GM08714 (cell line): ENCODE measurements at regions not wholly inside any gene's neighbourhood (a gene's known extent, or its start where the extent isn't known, plus 50 kb on each side); places are given as distances from the start of the nearest gene placed in this dataset.
"Not testable (repeated sequence)": the region's sequence is repeated elsewhere in the genome, so short reads cannot be mapped to it uniquely, and the experiment has no call there.

Source experiments
- H3K4me3 ChIP-seq: fragments of 200-500 bp; sonication (Bioruptor generic); 2 replicates; pipeline ENCODE4 v1.5.1; 2014; ENCODE audit warnings: mild to moderate bottlenecking, low read length, inconsistent platforms
- ZNF274 ChIP-seq: IDR thresholded peaks from 2 replicates; pipeline ENCODE4 v1.6.1; 2012; ENCODE audit warnings: mild to moderate bottlenecking, low read depth, low read length

- TF ChIP-seq ZNF274, result no peak
- H3K4me3 ChIP-seq, result no peak overlapping the region
These were observed 765.2 kb downstream of the SLITRK1 start for GRCh38 chr13:83117046-83117445.

- H3K4me3 ChIP-seq, result not testable (repeated sequence)
These were observed 780.6 kb downstream of the SLITRK1 start for GRCh38 chr13:83101574-83102247.

DNA sequence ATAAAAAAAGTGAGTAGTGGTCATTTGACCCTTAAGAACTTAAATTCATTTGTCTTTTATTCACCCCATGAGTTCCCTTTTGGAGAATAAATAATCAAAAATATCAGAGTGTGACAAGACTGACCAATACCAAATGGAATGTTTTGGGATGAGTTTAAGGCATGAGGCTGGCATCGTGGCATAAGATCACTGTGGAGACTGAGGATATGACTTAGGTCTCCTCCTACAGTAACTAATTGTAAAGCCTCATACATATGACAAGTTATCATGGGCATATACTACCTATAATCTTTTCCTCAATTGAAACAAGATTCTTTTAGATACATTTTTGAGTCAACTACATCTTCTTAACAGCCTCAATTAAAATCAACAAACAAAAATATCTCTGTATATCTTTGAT is 782.0 kb downstream of the SLITRK1 start:
- no peak for TF ChIP-seq ZNF274
- H3K4me3 ChIP-seq, result no peak overlapping the region

DNA sequence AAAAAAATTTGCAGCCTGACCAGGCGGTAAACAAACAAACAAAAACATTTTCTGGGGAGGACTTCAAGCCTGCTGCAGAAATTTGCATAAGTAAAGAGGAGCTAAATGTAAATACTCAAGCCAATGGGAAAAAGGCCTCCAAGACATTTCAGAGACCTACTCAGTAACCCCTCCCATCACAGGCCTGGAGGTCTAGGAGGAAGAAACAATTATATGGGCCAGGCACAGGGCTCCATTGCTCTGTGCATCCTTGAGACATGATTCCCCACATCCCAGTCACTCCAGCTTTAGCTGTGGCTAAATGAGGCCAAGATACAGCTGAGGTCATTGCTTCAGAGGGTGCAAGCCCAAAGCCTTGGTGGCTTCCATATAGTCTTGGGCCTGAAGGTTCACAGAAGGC is 793.4 kb downstream of the SLITRK1 start:
- no peak overlapping the region for H3K4me3 ChIP-seq
- TF ChIP-seq ZNF274, result no peak

DNA sequence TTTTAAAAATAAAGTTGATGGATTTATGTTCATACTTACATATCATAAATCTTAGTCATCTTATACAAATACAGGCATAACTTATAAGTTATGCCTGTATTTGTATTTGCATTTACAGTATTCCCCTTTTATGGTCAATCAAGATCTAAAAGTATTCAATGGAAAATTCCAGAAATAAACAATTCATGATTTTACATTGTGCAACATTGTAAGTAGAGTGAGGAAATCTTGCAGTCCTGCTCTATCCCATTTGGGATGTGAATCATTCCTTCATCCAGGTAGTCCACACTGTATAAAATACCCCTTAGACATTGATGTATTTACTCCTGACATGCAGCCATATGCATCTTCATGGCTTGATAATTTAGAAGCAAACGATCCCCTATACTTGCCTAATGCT is 795.3 kb downstream of the SLITRK1 start:
- H3K4me3 ChIP-seq, result no peak overlapping the region
- no peak for TF ChIP-seq ZNF274

DNA sequence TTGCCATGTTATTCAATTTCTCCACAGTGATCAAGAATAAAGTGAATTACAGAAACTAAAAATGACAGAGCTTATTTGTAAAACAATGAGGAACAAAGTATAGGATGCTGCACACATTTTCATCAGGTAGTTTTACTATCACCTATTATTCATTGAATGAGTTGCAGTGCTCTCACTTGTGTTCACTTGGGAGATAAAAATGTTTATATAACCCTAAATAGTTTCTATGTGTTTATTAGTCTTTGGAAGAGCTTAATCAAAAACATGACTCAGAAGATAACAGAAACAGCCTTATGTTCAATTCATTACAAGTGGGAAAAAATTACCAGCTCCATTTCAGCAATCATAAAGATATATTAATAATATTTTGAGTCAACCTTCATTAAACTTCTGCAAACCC is 796.2 kb downstream of the SLITRK1 start:
- TF ChIP-seq ZNF274, result no peak
- H3K4me3 ChIP-seq, result no peak overlapping the region

GRCh38 chr13:83085186-83085900 is 796.9 kb downstream of the SLITRK1 start:
- no peak for TF ChIP-seq ZNF274
- no peak overlapping the region for H3K4me3 ChIP-seq

DNA sequence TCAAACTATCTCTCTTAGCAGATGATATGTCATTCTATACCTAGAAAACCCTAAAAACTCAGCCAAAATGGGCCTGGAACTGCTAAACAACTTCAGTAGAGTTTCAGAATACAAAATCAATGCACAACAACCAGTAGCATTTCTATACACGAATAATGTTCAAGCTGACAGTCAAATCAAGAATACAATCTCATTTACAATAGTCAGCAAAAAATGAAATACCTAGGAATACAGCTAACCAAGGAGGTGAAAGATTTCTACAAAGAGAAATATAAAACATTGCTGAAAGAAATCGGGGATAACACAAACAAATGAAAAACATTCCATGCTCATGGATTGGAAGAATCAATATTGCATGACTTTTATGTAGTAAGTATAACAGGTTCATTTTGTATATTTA is 804.8 kb downstream of the SLITRK1 start:
- H3K4me3 ChIP-seq, result no peak overlapping the region
- no peak for TF ChIP-seq ZNF274

GRCh38 chr13:83073930-83074329 is 808.3 kb downstream of the SLITRK1 start:
- not testable (repeated sequence) for H3K4me3 ChIP-seq

- no peak for TF ChIP-seq ZNF274
- no peak overlapping the region for H3K4me3 ChIP-seq
These were observed 817.2 kb downstream of the SLITRK1 start for GRCh38 chr13:83065108-83065507.

DNA sequence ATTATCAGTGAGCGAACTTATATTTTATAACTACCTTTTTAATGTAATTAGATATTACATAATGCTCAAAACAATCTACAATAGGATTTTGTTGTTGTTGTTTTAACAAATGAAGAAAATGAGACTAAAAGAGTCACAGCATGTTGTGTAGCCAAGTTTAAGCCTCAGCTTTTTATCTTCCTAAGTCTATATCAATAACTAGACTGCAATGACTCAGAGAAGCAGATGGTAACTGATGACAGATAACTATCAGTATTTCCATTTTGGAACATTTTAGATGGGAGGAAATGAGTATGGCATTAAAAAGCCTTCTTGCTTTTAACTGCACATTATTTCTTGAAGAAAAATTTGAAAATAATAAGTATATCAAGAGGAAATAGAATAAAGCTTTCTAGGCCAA is 825.2 kb downstream of the SLITRK1 start:
- no peak overlapping the region for H3K4me3 ChIP-seq
- no peak for TF ChIP-seq ZNF274

DNA sequence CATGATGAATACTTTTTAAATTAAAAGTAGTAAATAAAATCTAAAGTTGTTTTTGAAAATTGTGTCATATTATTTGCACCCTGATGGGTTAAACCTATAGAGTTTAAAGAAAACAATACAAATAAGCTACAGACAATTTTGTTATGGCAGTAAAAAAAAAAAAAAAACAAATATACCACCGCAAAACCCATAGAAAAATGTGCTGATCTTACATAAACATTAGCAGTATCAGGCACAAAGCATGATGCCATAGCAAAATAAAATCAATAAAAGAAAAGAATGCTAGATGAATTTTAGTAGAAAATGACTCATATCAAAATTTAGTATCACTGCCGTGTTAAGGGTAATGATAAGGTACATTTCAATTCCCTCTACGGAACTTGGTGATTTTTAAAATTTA is 826.0 kb downstream of the SLITRK1 start:
- TF ChIP-seq ZNF274, result no peak
- no peak overlapping the region for H3K4me3 ChIP-seq

DNA sequence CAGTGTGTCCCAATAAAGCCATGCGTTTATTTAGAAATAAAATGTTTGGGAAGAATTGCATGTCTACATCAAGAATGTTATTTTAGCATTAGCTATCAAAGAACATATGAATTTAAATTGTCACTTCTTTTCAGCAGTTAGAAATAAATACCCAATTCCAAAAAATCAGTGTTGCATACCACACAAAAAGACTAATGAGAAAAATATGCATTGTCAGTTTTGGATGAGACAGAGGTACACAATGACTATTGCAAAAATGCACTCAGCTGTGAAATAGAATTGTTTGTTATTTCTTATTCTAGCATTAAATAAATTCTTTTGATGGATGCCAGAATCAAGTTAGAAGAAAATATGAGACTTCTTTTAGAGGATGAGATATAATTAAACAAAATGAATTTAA is 833.9 kb downstream of the SLITRK1 start:
- no peak overlapping the region for H3K4me3 ChIP-seq
- TF ChIP-seq ZNF274, result no peak

DNA sequence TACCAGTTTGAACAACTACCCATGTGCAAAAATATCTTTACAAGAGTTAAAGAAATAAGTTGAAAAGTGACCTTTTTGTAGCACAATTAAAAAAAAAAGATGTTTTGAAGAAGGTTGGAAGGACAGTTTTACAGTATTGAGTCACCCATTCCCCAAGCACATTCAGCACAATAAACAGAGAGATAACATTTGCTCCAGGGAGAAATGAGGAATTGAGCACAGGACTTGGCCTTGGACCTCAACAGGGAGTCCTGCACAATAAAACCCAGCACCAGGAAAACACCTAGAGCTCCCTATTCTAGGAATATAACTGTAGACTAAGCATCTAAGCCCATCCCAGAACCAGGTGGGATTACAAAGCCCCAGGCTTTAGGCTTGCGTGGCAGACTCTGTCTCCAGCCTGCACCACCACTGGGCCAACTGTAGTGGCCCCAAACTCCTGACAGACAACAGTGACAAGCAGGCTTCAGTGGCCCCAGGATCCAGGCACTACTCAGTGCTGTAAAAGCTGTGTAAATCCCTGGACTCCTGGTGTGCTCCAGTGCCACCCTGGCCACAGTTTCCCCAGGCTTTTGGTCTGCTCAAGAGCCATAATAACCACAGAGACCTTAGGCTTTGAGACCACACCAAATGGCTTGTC is 857.2 kb downstream of the SLITRK1 start:
- TF ChIP-seq ZNF274, result no peak
- no peak overlapping the region for H3K4me3 ChIP-seq

- TF ChIP-seq ZNF274, result no peak
- H3K4me3 ChIP-seq, result no peak overlapping the region
These were observed 858.0 kb downstream of the SLITRK1 start for GRCh38 chr13:83024232-83024631.

DNA sequence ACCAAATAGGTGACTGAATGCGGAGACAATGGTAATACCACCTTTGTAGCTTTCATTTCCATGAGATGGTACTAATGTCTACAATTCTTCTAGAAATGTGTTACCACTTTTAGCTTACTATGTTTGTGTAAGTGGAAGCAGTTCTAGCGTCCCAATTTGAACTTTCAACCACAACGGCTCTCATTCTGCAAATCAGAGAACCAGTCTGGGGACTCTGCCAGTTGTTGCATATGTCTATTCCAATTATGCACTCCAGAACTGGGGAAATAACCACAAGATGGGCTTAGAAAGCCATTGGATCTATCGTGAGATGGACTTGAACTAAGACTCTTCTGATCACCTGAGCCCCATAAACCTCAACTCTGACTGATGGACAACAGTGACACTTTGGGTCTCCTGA is 862.3 kb downstream of the SLITRK1 start:
- no peak for TF ChIP-seq ZNF274
- H3K4me3 ChIP-seq, result no peak overlapping the region
